HL-60 (cell line): ENCODE measurements at regions not wholly inside any gene's neighbourhood (a gene's known extent, or its start where the extent isn't known, plus 50 kb on each side); places are given as distances from the start of the nearest gene placed in this dataset.

Source experiments
- DNase-seq, 2 experiments: peaks; one replicate each; pipeline ENCODE4 v3.0.0-alpha.2; 2010 to 2020; ENCODE audit warnings: low read depth in 1 of 2, low spot score in 1 of 2
- H3K27ac ChIP-seq: fragments of 250-450 bp; sonication (Bioruptor Pico); replicated peaks from 2 replicates; pipeline ENCODE4 v1.5.1; 2020; ENCODE audit warnings: mild to moderate bottlenecking, moderate library complexity
- H3K27me3 ChIP-seq: fragments of 250-450 bp; sonication (Bioruptor Pico); 2 replicates; pipeline ENCODE4 v1.5.1; 2021; ENCODE audit warnings: mild to moderate bottlenecking, moderate library complexity; ENCODE audit not compliant: insufficient read depth, poor library complexity, severe bottlenecking
- H3K4me3 ChIP-seq: replicated peaks from 2 replicates; pipeline ENCODE4 v1.5.1; 2011; ENCODE audit warnings: mild to moderate bottlenecking, control low read depth, low read length; ENCODE audit not compliant: insufficient read depth
- GABPA ChIP-seq: IDR thresholded peaks from 2 replicates; pipeline ENCODE4 v1.6.1; 2012; ENCODE audit warnings: low read depth
- POLR2AphosphoS5 ChIP-seq: IDR thresholded peaks from 2 replicates; pipeline ENCODE4 v1.6.1; 2012; ENCODE audit warnings: low read depth
- SPI1 ChIP-seq: IDR thresholded peaks from 2 replicates; pipeline ENCODE4 v1.6.1; 2012; ENCODE audit warnings: low read depth, mild to moderate bottlenecking, borderline replicate concordance
- TF ChIP-seq, protein P1 (sequence below): IDR thresholded peaks from one replicate; pipeline ENCODE4 v1.5.1; 2011; ENCODE audit warnings: low read length, control low read depth, inconsistent platforms; ENCODE audit not compliant: insufficient read depth
- TF ChIP-seq, protein P2 (sequence below): IDR thresholded peaks from 2 replicates; pipeline ENCODE4 v1.6.1; 2012; ENCODE audit warnings: low read depth; ENCODE audit not compliant: insufficient replicate concordance

DNA sequence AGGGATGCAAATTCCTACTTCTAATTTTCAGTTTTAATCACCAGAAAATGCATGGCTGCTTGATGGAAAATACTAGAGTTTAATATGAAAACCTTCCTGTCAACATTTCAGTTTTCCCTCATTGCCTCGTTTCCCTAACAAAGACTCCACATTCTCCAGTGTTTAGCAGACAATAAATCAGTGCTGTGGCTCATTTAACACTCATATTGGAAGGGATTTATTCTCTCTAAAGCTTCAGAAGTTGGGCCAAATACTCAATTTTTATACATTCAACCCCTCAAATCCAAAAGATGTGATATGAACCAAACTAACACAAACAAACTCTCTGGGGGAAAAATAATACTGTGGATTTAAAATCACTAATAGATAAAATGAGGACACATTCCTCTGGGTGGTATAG is 482.5 kb downstream of the FLRT2 start:
- no peak for DNase-seq
- no peak overlapping the region for H3K4me3 ChIP-seq
- H3K27ac ChIP-seq, result no peak overlapping the region
- TF ChIP-seq, protein P1, sequence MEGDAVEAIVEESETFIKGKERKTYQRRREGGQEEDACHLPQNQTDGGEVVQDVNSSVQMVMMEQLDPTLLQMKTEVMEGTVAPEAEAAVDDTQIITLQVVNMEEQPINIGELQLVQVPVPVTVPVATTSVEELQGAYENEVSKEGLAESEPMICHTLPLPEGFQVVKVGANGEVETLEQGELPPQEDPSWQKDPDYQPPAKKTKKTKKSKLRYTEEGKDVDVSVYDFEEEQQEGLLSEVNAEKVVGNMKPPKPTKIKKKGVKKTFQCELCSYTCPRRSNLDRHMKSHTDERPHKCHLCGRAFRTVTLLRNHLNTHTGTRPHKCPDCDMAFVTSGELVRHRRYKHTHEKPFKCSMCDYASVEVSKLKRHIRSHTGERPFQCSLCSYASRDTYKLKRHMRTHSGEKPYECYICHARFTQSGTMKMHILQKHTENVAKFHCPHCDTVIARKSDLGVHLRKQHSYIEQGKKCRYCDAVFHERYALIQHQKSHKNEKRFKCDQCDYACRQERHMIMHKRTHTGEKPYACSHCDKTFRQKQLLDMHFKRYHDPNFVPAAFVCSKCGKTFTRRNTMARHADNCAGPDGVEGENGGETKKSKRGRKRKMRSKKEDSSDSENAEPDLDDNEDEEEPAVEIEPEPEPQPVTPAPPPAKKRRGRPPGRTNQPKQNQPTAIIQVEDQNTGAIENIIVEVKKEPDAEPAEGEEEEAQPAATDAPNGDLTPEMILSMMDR, result no peak
- TF ChIP-seq, protein P2, sequence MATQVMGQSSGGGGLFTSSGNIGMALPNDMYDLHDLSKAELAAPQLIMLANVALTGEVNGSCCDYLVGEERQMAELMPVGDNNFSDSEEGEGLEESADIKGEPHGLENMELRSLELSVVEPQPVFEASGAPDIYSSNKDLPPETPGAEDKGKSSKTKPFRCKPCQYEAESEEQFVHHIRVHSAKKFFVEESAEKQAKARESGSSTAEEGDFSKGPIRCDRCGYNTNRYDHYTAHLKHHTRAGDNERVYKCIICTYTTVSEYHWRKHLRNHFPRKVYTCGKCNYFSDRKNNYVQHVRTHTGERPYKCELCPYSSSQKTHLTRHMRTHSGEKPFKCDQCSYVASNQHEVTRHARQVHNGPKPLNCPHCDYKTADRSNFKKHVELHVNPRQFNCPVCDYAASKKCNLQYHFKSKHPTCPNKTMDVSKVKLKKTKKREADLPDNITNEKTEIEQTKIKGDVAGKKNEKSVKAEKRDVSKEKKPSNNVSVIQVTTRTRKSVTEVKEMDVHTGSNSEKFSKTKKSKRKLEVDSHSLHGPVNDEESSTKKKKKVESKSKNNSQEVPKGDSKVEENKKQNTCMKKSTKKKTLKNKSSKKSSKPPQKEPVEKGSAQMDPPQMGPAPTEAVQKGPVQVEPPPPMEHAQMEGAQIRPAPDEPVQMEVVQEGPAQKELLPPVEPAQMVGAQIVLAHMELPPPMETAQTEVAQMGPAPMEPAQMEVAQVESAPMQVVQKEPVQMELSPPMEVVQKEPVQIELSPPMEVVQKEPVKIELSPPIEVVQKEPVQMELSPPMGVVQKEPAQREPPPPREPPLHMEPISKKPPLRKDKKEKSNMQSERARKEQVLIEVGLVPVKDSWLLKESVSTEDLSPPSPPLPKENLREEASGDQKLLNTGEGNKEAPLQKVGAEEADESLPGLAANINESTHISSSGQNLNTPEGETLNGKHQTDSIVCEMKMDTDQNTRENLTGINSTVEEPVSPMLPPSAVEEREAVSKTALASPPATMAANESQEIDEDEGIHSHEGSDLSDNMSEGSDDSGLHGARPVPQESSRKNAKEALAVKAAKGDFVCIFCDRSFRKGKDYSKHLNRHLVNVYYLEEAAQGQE, result no peak
- TF ChIP-seq GABPA (no peak), POLR2AphosphoS5 (no peak), SPI1 (no peak)
- H3K27me3 ChIP-seq, result no peaks in the 10 kb centered on the region

DNA sequence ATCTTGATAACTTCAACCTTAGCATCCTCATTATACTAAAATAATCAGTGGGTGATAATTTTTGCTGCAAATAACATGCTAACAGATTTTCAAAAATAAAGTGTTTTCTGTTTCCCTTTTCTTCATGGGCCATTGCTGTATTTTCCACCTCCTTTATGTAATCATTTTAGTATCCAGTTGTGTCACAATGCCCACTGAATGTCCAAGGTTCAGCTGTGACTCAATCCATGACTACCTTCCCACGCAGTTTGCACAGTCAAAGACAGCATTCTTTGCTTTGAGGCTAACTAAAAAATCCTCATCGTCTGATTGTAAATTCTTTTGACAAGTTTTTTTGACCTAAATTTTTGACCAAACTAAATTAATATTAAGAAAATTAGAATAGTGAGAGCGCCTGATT is 474.1 kb downstream of the FLRT2 start:
- no peak overlapping the region for H3K4me3 ChIP-seq
- TF ChIP-seq, protein P1, result no peak
- TF ChIP-seq GABPA, result no peak
- TF ChIP-seq, protein P2, result no peak
- TF ChIP-seq SPI1, result no peak
- TF ChIP-seq POLR2AphosphoS5, result no peak
- no peak for DNase-seq
- H3K27me3 ChIP-seq, result no peaks in the 10 kb centered on the region
- no peak overlapping the region for H3K27ac ChIP-seq

DNA sequence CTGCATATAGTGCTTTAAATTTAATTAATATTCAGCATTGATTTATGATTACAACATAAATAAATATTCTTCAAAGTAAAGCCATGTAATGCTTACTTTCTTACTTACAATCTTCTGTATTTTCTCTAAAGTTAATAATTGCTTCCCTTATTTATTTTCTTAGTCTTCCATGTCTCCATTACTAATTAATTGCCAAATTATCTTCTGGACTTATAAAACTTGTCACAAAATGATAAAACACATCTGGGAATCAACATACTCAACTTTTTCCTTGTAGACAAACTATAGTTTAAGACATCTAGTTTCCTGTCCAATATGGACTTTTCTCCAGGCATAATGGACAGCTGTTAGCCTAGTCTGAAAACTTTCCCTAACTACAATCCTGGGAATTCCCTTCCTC is 466.6 kb downstream of the FLRT2 start:
- H3K27ac ChIP-seq, result no peak overlapping the region
- no peaks in the 10 kb centered on the region for H3K27me3 ChIP-seq
- TF ChIP-seq POLR2AphosphoS5, result no peak
- TF ChIP-seq, protein P1, result no peak
- TF ChIP-seq, protein P2, result no peak
- H3K4me3 ChIP-seq, result no peak overlapping the region
- DNase-seq, result no peak
